Vagina (tissue), 2 donors: ENCODE measurements at regions not wholly inside any gene's neighbourhood (a gene's known extent, or its start where the extent isn't known, plus 50 kb on each side); places are given as distances from the start of the nearest gene placed in this dataset.

Experiments
- DNase-seq, 2 donors: peaks; one replicate each; pipeline ENCODE4 v3.0.0-alpha.2; 2017; ENCODE audit errors: extremely low spot score in 2 of 2
- H3K27ac ChIP-seq: fragments of 200-600 bp; sonication (generic); one replicate; pipeline ENCODE4 v1.5.1; 2019
- H3K27me3 ChIP-seq: fragments of 200-600 bp; sonication (generic); one replicate; pipeline ENCODE4 v1.5.1; 2019
- H3K36me3 ChIP-seq, 2 donors: fragments of 200-600 bp; sonication (generic); one replicate each; pipeline ENCODE4 v1.5.1; 2017 to 2019
- H3K4me1 ChIP-seq: fragments of 200-600 bp; sonication (generic); one replicate; pipeline ENCODE4 v1.5.1; 2019
- H3K4me3 ChIP-seq, 2 donors: fragments of 200-600 bp; sonication (generic); 1 replicate in 1 of 2; 2 replicates in 1 of 2; pipeline ENCODE4 v1.5.1; 2016 to 2019
- H3K9me3 ChIP-seq: fragments of 200-600 bp; sonication (generic); one replicate; pipeline ENCODE4 v1.5.1; 2019
- POLR2A ChIP-seq, 2 donors: fragments of 450-650 bp; IDR thresholded peaks; one replicate each; pipeline ENCODE4 v1.6.1; 2017; ENCODE audit warnings: antibody characterized with exemption in 2 of 2, mild to moderate bottlenecking in 2 of 2, moderate library complexity in 2 of 2
- POLR2AphosphoS5 ChIP-seq, 2 donors: sonication (generic); formaldehyde crosslinking; IDR thresholded peaks; one replicate each; pipeline ENCODE4 v1.9.0; 2017; ENCODE audit warnings: antibody characterized with exemption in 2 of 2, mild to moderate bottlenecking in 2 of 2, low read depth in 1 of 2; ENCODE audit not compliant: insufficient read depth in 1 of 2
- intact Hi-C: fragments of 100-400 bp; cut with DNase I; formaldehyde crosslinking; loops from one replicate; pipeline ENCODE4 v1.15.1; 2023
- TF ChIP-seq, protein P1 (sequence below), 3 experiments: fragments of 450-650 bp in 2 of 3; fragments of 200-600 bp in 1 of 3; sonication (generic) in 1 of 3; IDR thresholded peaks; one replicate each; pipeline ENCODE4 v1.5.1; 2017 to 2019; ENCODE audit warnings: antibody characterized with exemption in 3 of 3, mild to moderate bottlenecking in 2 of 3, moderate library complexity in 2 of 3

DNA sequence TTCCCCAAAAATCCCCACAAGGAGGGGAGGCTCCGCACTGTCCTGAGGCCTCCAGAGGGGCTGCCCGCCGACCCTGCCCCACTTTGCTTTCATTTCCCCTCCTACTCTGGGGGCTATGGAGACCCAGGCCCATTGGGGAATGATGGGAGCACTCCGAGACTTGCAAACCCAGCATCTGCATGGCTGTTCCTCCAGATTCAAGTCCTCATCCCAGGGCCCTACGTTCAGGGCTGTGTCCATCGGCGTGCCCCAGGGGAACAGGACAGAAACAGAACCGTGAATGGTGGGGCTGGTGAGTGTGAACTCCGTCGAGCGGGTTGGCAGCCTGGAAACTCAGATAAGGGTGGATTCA lies 116.1 kb upstream of the HDAC4 start:
- intact Hi-C loops: no loop called here
- Histone ChIP-seq H3K4me3 (no peak overlapping the region), H3K9me3 (no peaks in the 10 kb centered on the region), H3K27me3 (no peaks in the 10 kb centered on the region), H3K27ac (no peak overlapping the region), H3K36me3 (no peaks in the 10 kb centered on the region), H3K4me1 (no peaks in the 10 kb centered on the region)
- TF ChIP-seq, protein P1, sequence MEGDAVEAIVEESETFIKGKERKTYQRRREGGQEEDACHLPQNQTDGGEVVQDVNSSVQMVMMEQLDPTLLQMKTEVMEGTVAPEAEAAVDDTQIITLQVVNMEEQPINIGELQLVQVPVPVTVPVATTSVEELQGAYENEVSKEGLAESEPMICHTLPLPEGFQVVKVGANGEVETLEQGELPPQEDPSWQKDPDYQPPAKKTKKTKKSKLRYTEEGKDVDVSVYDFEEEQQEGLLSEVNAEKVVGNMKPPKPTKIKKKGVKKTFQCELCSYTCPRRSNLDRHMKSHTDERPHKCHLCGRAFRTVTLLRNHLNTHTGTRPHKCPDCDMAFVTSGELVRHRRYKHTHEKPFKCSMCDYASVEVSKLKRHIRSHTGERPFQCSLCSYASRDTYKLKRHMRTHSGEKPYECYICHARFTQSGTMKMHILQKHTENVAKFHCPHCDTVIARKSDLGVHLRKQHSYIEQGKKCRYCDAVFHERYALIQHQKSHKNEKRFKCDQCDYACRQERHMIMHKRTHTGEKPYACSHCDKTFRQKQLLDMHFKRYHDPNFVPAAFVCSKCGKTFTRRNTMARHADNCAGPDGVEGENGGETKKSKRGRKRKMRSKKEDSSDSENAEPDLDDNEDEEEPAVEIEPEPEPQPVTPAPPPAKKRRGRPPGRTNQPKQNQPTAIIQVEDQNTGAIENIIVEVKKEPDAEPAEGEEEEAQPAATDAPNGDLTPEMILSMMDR (IDR thresholded peaks at IDR 0.05): no peak
- no peak for TF ChIP-seq POLR2A (IDR thresholded peaks at IDR 0.05)
- TF ChIP-seq POLR2AphosphoS5 (IDR thresholded peaks at IDR 0.05; ENCODE audit: insufficient read depth in 1 of 2, low read depth in 1 of 2): no peak
- DNase-seq: no peak

DNA sequence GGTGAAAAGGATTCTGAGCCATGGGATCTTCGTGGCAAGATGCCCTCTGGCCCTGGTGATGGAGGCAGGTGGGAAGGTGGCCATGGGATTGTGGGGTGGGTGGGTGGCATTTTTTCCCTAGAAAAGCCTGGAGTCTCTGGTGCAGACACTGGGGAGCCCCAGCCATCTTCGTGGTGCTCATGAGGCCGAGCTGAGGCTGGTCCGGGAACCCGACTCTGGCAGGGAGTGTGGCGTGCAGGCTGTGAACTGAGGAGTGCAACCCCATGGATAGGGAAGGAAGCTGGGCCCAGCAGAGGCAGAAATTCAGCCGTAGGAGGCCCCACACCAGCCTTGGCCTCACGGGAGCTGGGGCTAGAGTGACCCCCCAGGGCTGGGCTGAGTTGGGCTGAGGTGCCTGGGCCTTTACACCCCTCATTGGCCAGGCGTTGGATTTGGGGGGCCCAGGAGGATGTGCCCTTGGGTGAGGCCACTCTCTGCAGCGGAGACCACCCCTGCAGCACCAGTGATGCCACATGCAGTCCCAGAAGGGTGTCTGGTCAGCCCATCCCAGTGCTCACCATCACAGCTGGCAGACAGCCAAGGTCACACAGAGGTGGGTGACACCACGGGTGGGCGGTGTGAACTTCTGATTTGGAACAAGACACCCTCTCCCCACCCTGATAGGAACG lies 115.6 kb upstream of the HDAC4 start:
- TF ChIP-seq POLR2A (IDR thresholded peaks at IDR 0.05) (no peak), POLR2AphosphoS5 (IDR thresholded peaks at IDR 0.05; ENCODE audit: insufficient read depth in 1 of 2, low read depth in 1 of 2) (no peak)
- TF ChIP-seq, protein P1 (IDR thresholded peaks at IDR 0.05): no peak
- no peaks in the 10 kb centered on the region for H3K9me3 ChIP-seq
- H3K4me3 ChIP-seq: no peak overlapping the region
- no peaks in the 10 kb centered on the region for H3K27me3 ChIP-seq
- DNase-seq: no peak
- H3K4me1 ChIP-seq: no peaks in the 10 kb centered on the region
- intact Hi-C loops: no loop called here
- H3K27ac ChIP-seq: no peak overlapping the region
- no peaks in the 10 kb centered on the region for H3K36me3 ChIP-seq

DNA sequence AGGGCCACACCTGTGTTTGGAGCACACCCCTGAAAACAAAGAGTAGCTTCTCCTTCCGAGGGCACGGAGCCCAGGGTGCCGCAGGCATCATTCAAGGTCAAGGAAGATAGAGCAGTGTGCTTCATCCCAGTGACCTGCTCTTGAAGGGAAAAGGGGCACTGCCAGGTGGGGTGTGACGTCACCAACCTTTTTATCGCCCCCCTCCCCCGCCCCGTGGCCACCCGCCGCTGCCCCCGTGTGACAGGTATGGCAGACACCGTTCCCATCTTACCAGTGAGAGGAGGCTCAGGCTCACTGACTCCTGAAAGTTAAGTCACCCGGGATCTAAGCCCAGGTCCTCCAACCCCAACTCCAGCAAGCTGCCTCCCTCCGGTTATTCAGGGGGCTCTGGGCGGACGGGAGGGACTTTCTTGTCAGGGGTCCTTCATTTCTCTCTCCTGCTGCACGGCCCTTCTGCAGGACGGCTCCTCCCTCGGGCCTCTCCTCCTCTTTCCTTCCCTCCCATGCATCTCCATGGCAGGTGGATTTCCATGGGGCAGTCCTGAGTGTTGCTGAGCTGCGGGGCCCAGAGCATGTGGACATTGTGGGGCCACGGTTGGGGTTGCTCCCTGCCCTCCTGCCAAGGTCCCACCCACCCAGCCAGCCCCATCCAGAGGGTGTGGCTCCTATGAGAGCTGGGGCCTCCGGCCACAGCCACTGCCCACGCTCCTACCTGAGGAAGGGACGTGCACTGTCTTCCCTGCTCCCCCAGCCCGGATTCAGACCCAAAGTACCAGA lies 114.1 kb upstream of the HDAC4 start:
- Histone ChIP-seq H3K4me3 (no peak overlapping the region), H3K4me1 (no peaks in the 10 kb centered on the region), H3K36me3 (no peaks in the 10 kb centered on the region), H3K27me3 (no peaks in the 10 kb centered on the region), H3K9me3 (no peaks in the 10 kb centered on the region), H3K27ac (no peak overlapping the region)
- intact Hi-C loops: no loop called here
- TF ChIP-seq POLR2A (IDR thresholded peaks at IDR 0.05) (no peak), POLR2AphosphoS5 (IDR thresholded peaks at IDR 0.05; ENCODE audit: insufficient read depth in 1 of 2, low read depth in 1 of 2) (no peak)
- TF ChIP-seq, protein P1 (IDR thresholded peaks at IDR 0.05): no peak
- no peak for DNase-seq

DNA sequence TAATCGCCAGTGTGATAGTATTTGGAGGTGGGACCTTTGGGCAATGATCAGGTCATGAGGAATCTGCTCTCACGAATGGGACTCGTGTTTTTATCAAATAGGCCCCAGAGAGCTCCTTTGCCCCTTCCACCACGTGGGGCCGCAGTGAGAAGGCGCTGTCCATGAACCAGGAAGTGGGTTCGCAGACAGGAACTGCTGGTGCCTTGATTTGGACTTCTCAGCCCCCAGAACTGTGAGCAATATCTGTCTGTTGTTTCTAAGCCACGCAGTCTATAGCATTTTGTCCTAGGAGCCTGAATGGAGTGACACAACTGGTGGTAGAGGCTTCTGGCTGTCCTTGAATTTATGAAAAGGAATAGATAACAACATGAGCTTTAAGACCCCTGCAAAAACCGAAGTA lies 111.2 kb upstream of the HDAC4 start:
- Histone ChIP-seq H3K9me3 (no peaks in the 10 kb centered on the region), H3K36me3 (no peaks in the 10 kb centered on the region), H3K27ac (no peak overlapping the region), H3K4me3 (no peak overlapping the region), H3K4me1 (no peaks in the 10 kb centered on the region), H3K27me3 (no peaks in the 10 kb centered on the region)
- intact Hi-C loops: no loop called here
- TF ChIP-seq POLR2A (IDR thresholded peaks at IDR 0.05) (no peak), POLR2AphosphoS5 (IDR thresholded peaks at IDR 0.05; ENCODE audit: insufficient read depth in 1 of 2, low read depth in 1 of 2) (no peak)
- TF ChIP-seq, protein P1 (IDR thresholded peaks at IDR 0.05): no peak
- DNase-seq: no peak
